HEK293 (cell line): ENCODE measurements at regions not wholly inside any gene's neighbourhood (a gene's known extent, or its start where the extent isn't known, plus 50 kb on each side); places are given as distances from the start of the nearest gene placed in this dataset.

Experiments used
- BCL11A ChIP-seq: fragments of 450-650 bp; formaldehyde crosslinking; IDR thresholded peaks from 2 replicates; pipeline ENCODE4 v1.5.1; 2016; ENCODE audit warnings: low read depth, missing biosample characterization, missing genetic modification characterization
- CTCF ChIP-seq: fragments of 450-650 bp; formaldehyde crosslinking; IDR thresholded peaks from 2 replicates; pipeline ENCODE4 v1.5.1; 2016; ENCODE audit warnings: missing biosample characterization, missing genetic modification characterization
- ZEB2 ChIP-seq: fragments of 450-650 bp; formaldehyde crosslinking; IDR thresholded peaks from 2 replicates; pipeline ENCODE4 v1.5.1; 2016; ENCODE audit warnings: missing biosample characterization, missing genetic modification characterization
- ZNF155 ChIP-seq: fragments of 450-650 bp; formaldehyde crosslinking; IDR thresholded peaks from 2 replicates; pipeline ENCODE4 v1.5.1; 2016; ENCODE audit warnings: missing biosample characterization, missing genetic modification characterization
- ZNF274 ChIP-seq, 2 experiments: fragments of 200-500 bp in 1 of 2; fragments of 450-650 bp in 1 of 2; sonication (Bioruptor generic) in 1 of 2; formaldehyde crosslinking in 1 of 2; IDR thresholded peaks; 2 replicates each; pipeline versions ENCODE4 v1.5.1 to v1.6.1; 2014 to 2016; ENCODE audit warnings: borderline replicate concordance in 1 of 2, inconsistent platforms in 1 of 2, low read length in 1 of 2, missing biosample characterization in 1 of 2, missing genetic modification characterization in 1 of 2
- ZNF645 ChIP-seq: fragments of 450-650 bp; formaldehyde crosslinking; IDR thresholded peaks from 2 replicates; pipeline ENCODE4; 2016; ENCODE audit warnings: missing biosample characterization, missing genetic modification characterization
- ZNF747 ChIP-seq: fragments of 450-650 bp; formaldehyde crosslinking; IDR thresholded peaks from 2 replicates; pipeline ENCODE4 v1.5.1; 2016; ENCODE audit warnings: missing biosample characterization, missing genetic modification characterization

- TF ChIP-seq BCL11A (no peak), ZNF747 (tag by site-specific recombination) (no peak), ZNF155 (tag by site-specific recombination) (no peak), CTCF (no peak), ZNF645 (no peak), ZEB2 (no peak), ZNF274 (IDR thresholded peaks at IDR 0.05; ENCODE audit: low read length) (no peak), ZNF274 (tag by site-specific recombination; IDR thresholded peaks at IDR 0.05; ENCODE audit: borderline replicate concordance) (no peak)
These were observed 560.8 kb downstream of the MCTP2 start for GRCh38 chr15:94792196-94792595.
